ENCODE measurements at regions not wholly inside any gene's neighbourhood (a gene's known extent, or its start where the extent isn't known, plus 50 kb on each side); places are given as distances from the start of the nearest gene placed in this dataset.

GRCh38 chr14:49424436-49425331 is 161.5 kb downstream of the RPS29 start:
- CTCF ChIA-PET: no interaction called here
- peaks cover 42% of the 10 kb centered on the region for H3K27me3 Mint-ChIP-seq (ENCODE audit: low read depth)
- no peak overlapping the region for H3K27ac Mint-ChIP-seq
- intact Hi-C loops (cut with micrococcal nuclease): no loop called here
- H3K4me3 Mint-ChIP-seq: no peak overlapping the region
- DNase-seq: no peak
- peaks cover 13% of the 10 kb centered on the region for H3K4me1 Mint-ChIP-seq (ENCODE audit: low read depth)
- no peaks in the 10 kb centered on the region for H3K36me3 Mint-ChIP-seq (ENCODE audit: low read depth)
- H3K9me3 Mint-ChIP-seq: no peaks in the 10 kb centered on the region

DNA sequence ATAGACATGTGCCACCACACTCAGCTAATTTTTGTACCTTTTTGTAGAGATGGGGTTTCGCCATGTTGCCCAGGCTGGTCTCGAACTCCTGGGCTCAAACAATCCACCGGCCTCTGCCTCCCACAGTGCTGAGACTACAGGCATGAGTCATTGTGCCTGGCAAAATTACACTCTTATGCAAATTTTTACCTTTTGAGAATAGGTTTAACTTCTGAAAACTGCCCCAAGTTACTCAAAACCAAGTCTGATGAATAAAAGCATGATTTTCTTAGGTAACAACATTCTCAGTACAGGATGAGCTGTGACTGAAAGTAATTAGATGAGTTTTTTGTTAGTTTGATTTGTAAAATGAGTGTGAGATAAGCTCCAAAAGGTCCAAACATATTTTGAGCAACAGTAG is 166.0 kb downstream of the RPS29 start:
- DNase-seq: peak; percentile 58
- H3K27ac Mint-ChIP-seq: peak overlapping the region; percentile 37
- H3K4me3 Mint-ChIP-seq: no peak overlapping the region
- no peaks in the 10 kb centered on the region for H3K9me3 Mint-ChIP-seq
- H3K4me1 Mint-ChIP-seq (ENCODE audit: low read depth): peaks cover 18% of the 10 kb centered on the region
- CTCF ChIA-PET: interaction anchor here (0.9 kb wide), 1 partner anchor 42 kb away, joined by 4 read pairs; no protein-coding TSS in a partner anchor
- H3K27me3 Mint-ChIP-seq (ENCODE audit: low read depth): peaks cover 41% of the 10 kb centered on the region
- no peaks in the 10 kb centered on the region for H3K36me3 Mint-ChIP-seq (ENCODE audit: low read depth)
- intact Hi-C loops (cut with micrococcal nuclease): loop anchor here (1.0 to 2.0 kb wide), 2 partner anchors 15 to 1105 kb away; no protein-coding TSS in a partner anchor

- DNase-seq: no peak
- Mint-ChIP-seq H3K27ac (no peak overlapping the region), H3K27me3 (ENCODE audit: low read depth) (peaks cover 35% of the 10 kb centered on the region), H3K4me3 (no peak overlapping the region), H3K4me1 (ENCODE audit: low read depth) (peaks cover 14% of the 10 kb centered on the region), H3K9me3 (no peaks in the 10 kb centered on the region), H3K36me3 (ENCODE audit: low read depth) (no peaks in the 10 kb centered on the region)
- intact Hi-C loops (cut with micrococcal nuclease): no loop called here
- CTCF ChIA-PET: no interaction called here
Measured at GRCh38 chr14:49418789-49419188, 167.4 kb downstream of the RPS29 start.

GRCh38 chr14:49417790-49418189 is 168.4 kb downstream of the RPS29 start:
- Mint-ChIP-seq H3K4me1 (ENCODE audit: low read depth) (peaks cover 14% of the 10 kb centered on the region), H3K4me3 (no peak overlapping the region), H3K27ac (no peak overlapping the region), H3K36me3 (ENCODE audit: low read depth) (no peaks in the 10 kb centered on the region), H3K27me3 (ENCODE audit: low read depth) (peaks cover 31% of the 10 kb centered on the region), H3K9me3 (no peaks in the 10 kb centered on the region)
- no peak for DNase-seq
- CTCF ChIA-PET: no interaction called here
- intact Hi-C loops (cut with micrococcal nuclease): no loop called here

DNA sequence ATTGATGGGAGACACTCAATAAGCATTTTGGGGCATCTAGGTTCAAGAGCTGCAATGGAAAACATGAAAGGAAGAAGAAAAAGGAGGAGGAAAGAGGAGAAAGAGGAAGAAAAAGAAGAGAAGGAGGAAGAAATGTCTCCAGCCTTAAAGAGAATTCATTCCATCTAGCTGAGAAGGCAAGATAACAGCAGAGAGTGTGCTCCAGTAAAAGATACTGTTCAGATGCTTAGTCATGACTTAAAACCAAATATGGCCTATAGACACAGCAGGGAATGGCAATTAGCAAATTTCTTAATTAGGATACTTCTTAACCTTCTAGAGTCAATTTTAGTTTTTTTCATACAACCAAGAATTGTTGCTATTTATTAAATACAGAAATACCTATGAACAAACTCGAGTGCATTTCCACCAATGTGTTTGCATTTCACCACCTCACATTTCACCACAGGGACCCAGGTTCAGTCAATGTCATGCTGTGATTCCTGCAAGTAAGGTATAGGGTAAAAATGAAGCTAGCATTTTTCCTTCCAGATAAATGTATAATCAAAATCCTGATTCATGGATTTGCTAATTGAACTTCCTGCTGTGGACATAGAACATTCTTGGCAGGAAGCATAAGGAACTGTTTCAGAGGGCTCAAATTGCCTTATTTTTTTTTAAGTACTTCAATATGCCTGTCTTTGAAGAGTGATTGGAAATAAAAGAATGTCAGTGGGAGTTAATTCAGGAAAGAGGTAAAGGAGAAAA is 177.8 kb downstream of the RPS29 start:
- Mint-ChIP-seq H3K27ac (no peak overlapping the region), H3K4me1 (ENCODE audit: low read depth) (peaks cover 2% of the 10 kb centered on the region)

GRCh38 chr14:49405291-49405690 is 180.9 kb downstream of the RPS29 start:
- CTCF ChIA-PET: no interaction called here
- intact Hi-C loops (cut with micrococcal nuclease): loop anchor here (1.0 kb wide), 1 partner anchor 15 kb away; no protein-coding TSS in a partner anchor
- H3K27ac Mint-ChIP-seq: no peak overlapping the region
- H3K4me1 Mint-ChIP-seq (ENCODE audit: low read depth): peaks cover 6% of the 10 kb centered on the region
- H3K36me3 Mint-ChIP-seq (ENCODE audit: low read depth): no peaks in the 10 kb centered on the region
- no peaks in the 10 kb centered on the region for H3K9me3 Mint-ChIP-seq
- no peak for DNase-seq
- no peak overlapping the region for H3K4me3 Mint-ChIP-seq
- peaks cover 19% of the 10 kb centered on the region for H3K27me3 Mint-ChIP-seq (ENCODE audit: low read depth)

More for the DNA sequence above, 177.8 kb downstream of the RPS29 start:
- Mint-ChIP-seq H3K27me3 (ENCODE audit: low read depth) (peaks cover 20% of the 10 kb centered on the region), H3K36me3 (ENCODE audit: low read depth) (no peaks in the 10 kb centered on the region), H3K4me3 (no peak overlapping the region), H3K9me3 (no peaks in the 10 kb centered on the region)
- no peak for DNase-seq
- intact Hi-C loops (cut with micrococcal nuclease): no loop called here
- CTCF ChIA-PET: no interaction called here

DNA sequence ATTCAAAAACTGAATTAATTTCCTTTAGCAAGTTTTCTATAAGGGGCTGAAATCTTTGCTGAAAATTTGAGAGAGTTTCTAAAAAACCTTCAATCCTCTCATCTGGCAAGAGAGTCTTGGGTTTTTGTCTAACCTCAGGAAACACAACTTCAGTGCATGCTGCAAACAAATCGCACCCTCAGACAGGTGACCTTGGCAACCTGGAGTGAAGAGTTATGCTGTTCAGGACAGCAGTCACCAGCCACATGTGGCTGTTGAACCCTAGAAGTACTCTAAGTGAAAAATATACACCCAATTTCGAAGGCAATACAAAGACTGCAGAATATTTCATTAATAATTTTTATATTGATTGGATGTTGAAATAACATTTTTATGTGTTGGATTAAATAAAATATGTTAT is 184.8 kb downstream of the RPS29 start:
- no peak for DNase-seq
- H3K9me3 Mint-ChIP-seq: no peaks in the 10 kb centered on the region
- no peaks in the 10 kb centered on the region for H3K36me3 Mint-ChIP-seq (ENCODE audit: low read depth)
- peaks cover 11% of the 10 kb centered on the region for H3K27me3 Mint-ChIP-seq (ENCODE audit: low read depth)
- CTCF ChIA-PET: no interaction called here
- no peak overlapping the region for H3K27ac Mint-ChIP-seq
- H3K4me3 Mint-ChIP-seq: no peak overlapping the region
- intact Hi-C loops (cut with micrococcal nuclease): no loop called here
- peaks cover 6% of the 10 kb centered on the region for H3K4me1 Mint-ChIP-seq (ENCODE audit: low read depth)

DNA sequence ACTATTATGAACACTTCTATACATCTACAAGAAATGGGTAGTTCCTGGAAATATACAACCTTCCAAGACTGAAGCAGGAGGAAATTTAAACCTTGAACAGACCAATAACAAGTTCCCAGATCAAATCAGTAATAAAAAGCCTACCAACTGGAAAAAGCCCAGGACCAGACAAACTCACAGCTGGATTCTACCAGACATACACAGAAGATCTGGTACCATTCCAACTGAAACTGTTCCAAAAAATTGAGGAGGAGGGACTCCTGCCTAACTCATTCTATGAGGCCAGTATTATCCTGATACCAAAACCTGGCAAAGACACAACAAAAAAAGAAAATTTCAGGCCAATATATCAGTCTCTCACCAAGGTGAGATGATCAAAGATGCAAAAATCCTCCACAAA is 189.4 kb downstream of the RPS29 start:
- DNase-seq: no peak
- peaks cover 3% of the 10 kb centered on the region for H3K27me3 Mint-ChIP-seq (ENCODE audit: low read depth)
- CTCF ChIA-PET: no interaction called here
- no peak overlapping the region for H3K27ac Mint-ChIP-seq
- H3K4me1 Mint-ChIP-seq (ENCODE audit: low read depth): no peaks in the 10 kb centered on the region
- intact Hi-C loops (cut with micrococcal nuclease): no loop called here
- no peaks in the 10 kb centered on the region for H3K36me3 Mint-ChIP-seq (ENCODE audit: low read depth)
- H3K4me3 Mint-ChIP-seq: no peak overlapping the region
- no peaks in the 10 kb centered on the region for H3K9me3 Mint-ChIP-seq

DNA sequence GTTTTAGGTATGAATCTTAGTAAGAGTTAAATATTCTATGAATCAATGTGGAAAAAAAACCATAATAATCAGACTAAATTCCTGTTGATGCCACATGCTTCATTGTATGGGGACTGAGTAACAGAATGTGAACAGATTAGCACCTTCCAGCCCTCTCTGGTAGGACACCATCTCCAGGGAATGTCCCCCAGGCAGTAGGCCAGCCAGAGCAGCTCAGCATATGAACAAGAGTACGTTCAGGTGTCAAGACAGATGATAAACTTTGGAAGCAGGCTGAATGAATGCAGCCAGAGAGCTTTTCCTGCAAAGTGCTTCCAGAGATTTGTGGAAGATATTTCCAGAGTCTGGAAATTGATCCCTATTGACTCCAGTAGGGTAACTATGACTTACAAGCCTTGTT is 204.4 kb downstream of the RPS29 start:
- no peak for DNase-seq
- Mint-ChIP-seq H3K9me3 (no peaks in the 10 kb centered on the region), H3K36me3 (ENCODE audit: low read depth) (no peaks in the 10 kb centered on the region), H3K4me3 (no peak overlapping the region), H3K27me3 (ENCODE audit: low read depth) (peaks cover 9% of the 10 kb centered on the region), H3K27ac (no peak overlapping the region), H3K4me1 (ENCODE audit: low read depth) (no peaks in the 10 kb centered on the region)
- intact Hi-C loops (cut with micrococcal nuclease): no loop called here
- CTCF ChIA-PET: interaction anchor here (0.6 kb wide), 1 partner anchor 17 kb away, joined by 3 read pairs; no protein-coding TSS in a partner anchor

DNA sequence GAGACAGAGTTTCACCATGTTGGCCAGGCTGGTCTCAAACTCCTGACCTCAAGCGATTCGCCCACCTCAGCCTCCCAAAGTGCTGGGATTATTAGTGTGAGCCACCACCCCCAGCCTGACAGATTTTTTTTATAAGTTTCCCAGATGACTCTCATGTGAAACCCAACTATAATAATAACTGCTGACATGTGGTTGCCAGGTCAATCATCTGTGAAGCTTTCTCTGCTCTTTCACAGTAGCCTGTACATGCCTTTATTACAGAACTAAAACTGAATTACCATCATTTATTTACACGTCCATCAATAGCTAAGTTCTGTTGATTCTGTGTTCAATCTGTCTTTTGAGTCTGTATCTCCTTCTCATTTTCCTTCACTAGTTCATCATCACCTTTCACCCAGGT is 218.5 kb downstream of the RPS29 start:
- Mint-ChIP-seq H3K9me3 (no peaks in the 10 kb centered on the region), H3K4me1 (ENCODE audit: low read depth) (no peaks in the 10 kb centered on the region), H3K27me3 (ENCODE audit: low read depth) (no peaks in the 10 kb centered on the region), H3K4me3 (no peak overlapping the region), H3K36me3 (ENCODE audit: low read depth) (no peaks in the 10 kb centered on the region), H3K27ac (no peak overlapping the region)
- CTCF ChIA-PET: no interaction called here
- DNase-seq: no peak
- intact Hi-C loops (cut with micrococcal nuclease): no loop called here

GRCh38 chr14:49366416-49366815 is 219.8 kb downstream of the RPS29 start:
- no peaks in the 10 kb centered on the region for H3K9me3 Mint-ChIP-seq
- CTCF ChIA-PET: no interaction called here
- intact Hi-C loops (cut with micrococcal nuclease): no loop called here
- no peak overlapping the region for H3K27ac Mint-ChIP-seq
- no peak overlapping the region for H3K4me3 Mint-ChIP-seq
- DNase-seq: no peak
- H3K27me3 Mint-ChIP-seq (ENCODE audit: low read depth): peaks cover 2% of the 10 kb centered on the region
- no peaks in the 10 kb centered on the region for H3K36me3 Mint-ChIP-seq (ENCODE audit: low read depth)
- no peaks in the 10 kb centered on the region for H3K4me1 Mint-ChIP-seq (ENCODE audit: low read depth)

GRCh38 chr14:49364752-49365117 is 221.4 kb downstream of the RPS29 start:
- H3K4me3 Mint-ChIP-seq: no peak overlapping the region

More at GRCh38 chr14:49364752-49365117, 221.4 kb downstream of the RPS29 start:
- H3K27ac Mint-ChIP-seq: no peak overlapping the region
- no peak for DNase-seq
- no peaks in the 10 kb centered on the region for H3K4me1 Mint-ChIP-seq (ENCODE audit: low read depth)
- H3K36me3 Mint-ChIP-seq (ENCODE audit: low read depth): no peaks in the 10 kb centered on the region
- H3K9me3 Mint-ChIP-seq: peaks cover 4% of the 10 kb centered on the region
- H3K27me3 Mint-ChIP-seq (ENCODE audit: low read depth): peaks cover 8% of the 10 kb centered on the region
- CTCF ChIA-PET: no interaction called here
- intact Hi-C loops (cut with micrococcal nuclease): no loop called here
